Stomach (tissue), 8 donors: ENCODE measurements at regions not wholly inside any gene's neighbourhood (a gene's known extent, or its start where the extent isn't known, plus 50 kb on each side); places are given as distances from the start of the nearest gene placed in this dataset.
"Not testable (repeated sequence)": the region's sequence is repeated elsewhere in the genome, so short reads cannot be mapped to it uniquely, and the experiment has no call there.

ENCODE experiments used
- DNase-seq, 2 donors: peaks; one replicate each; pipeline versions ENCODE4 v3.0.0 to v3.0.0-alpha.2; 2013 to 2019
- H3K27ac ChIP-seq, 5 donors: fragments of 200-600 bp in 4 of 5; sonication (generic) in 4 of 5; one replicate each; pipeline ENCODE4 v1.5.1; 2013 to 2019; ENCODE audit warnings: mild to moderate bottlenecking in 1 of 5, moderate library complexity in 1 of 5
- H3K27me3 ChIP-seq, 3 donors: fragments of 200-600 bp; sonication (generic); one replicate each; pipeline ENCODE4 v1.5.1; 2017 to 2019; ENCODE audit warnings: mixed run types in 1 of 3
- H3K36me3 ChIP-seq, 4 donors: fragments of 200-600 bp; sonication (generic); 1 replicate in 3 of 4; 2 replicates in 1 of 4; pipeline ENCODE4 v1.5.1; 2016 to 2019
- H3K4me1 ChIP-seq, 4 donors: fragments of 200-600 bp; sonication (generic); one replicate each; pipeline ENCODE4 v1.5.1; 2016 to 2019
- H3K4me3 ChIP-seq, 4 donors: fragments of 200-600 bp; sonication (generic) in 3 of 4; one replicate each; pipeline ENCODE4 v1.5.1; 2016 to 2019; ENCODE audit warnings: mild to moderate bottlenecking in 1 of 4
- H3K9me3 ChIP-seq, 4 donors: fragments of 200-600 bp; sonication (generic); one replicate each; pipeline ENCODE4 v1.5.1; 2016 to 2019
- EP300 ChIP-seq: sonication (generic); formaldehyde crosslinking; IDR thresholded peaks from one replicate; pipeline ENCODE4 v1.6.1; 2017; ENCODE audit warnings: antibody characterized with exemption
- POLR2A ChIP-seq, 4 donors: fragments of 450-650 bp; IDR thresholded peaks; one replicate each; pipeline ENCODE4 v1.6.1; 2016; ENCODE audit warnings: antibody characterized with exemption in 4 of 4, control low read depth in 2 of 4, mild to moderate bottlenecking in 1 of 4, moderate library complexity in 1 of 4
- POLR2AphosphoS5 ChIP-seq, 3 donors: sonication (generic); formaldehyde crosslinking; IDR thresholded peaks; one replicate each; pipeline ENCODE4 v1.6.1; 2016; ENCODE audit warnings: antibody characterized with exemption in 3 of 3
- WGBS, 5 donors: extraction: QIAGEN DNeasy Blood & Tissue Kit in 3 of 5; methylation state at CpG; one replicate each; pipeline versions ENCODE4 v1.1.5 to v1.1.7; 2013 to 2018; 5-methylcytosine and 5-hydroxymethylcytosine counted together
- intact Hi-C: fragments of 100-400 bp; cut with DNase I; formaldehyde crosslinking; loops from one replicate; pipeline ENCODE4 v1.15.1; 2023; ENCODE audit warnings: low total_unique reads
- small RNA-seq, 4 donors: library from RNA; depleted of rRNA; stranded (forward); fragments of <200 nt; gene quantifications; one replicate each; pipeline ENCODE3, GENCODE V24; 2016
- TF ChIP-seq, protein P1 (sequence below), 7 experiments: fragments of 450-650 bp in 4 of 7; fragments of 200-600 bp in 3 of 7; sonication (generic) in 3 of 7; IDR thresholded peaks; one replicate each; pipeline ENCODE4 v1.5.1; 2016 to 2019; ENCODE audit warnings: antibody characterized with exemption in 7 of 7, control low read depth in 2 of 7, mild to moderate bottlenecking in 1 of 7
- donor health status: healthy with polysubstance abuse.
- donor health status: Bipolar disorder and iron deficiency.
- donor health status: healthy.

DNA sequence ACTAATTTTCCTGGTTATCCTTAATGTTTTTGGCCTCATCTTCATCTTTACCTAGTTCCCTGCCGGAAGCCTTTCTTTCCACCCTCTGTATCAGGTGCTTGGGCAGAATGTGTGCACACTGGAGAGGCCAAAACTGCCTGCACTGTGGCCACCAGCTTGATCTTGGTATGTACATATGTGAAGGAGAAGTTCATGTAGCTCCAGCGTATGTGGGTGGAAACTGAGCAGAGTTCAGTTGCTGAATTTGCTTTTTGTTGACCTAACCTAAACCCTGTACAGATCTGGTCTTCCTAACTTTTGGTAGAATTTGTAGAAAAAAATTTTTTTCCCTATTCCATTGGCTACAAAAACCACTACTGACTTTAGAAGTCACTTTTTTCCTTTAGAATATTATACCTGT is 65.9 kb upstream of the IGSF10 start:
- H3K27ac ChIP-seq: no peak overlapping the region
- no peaks in the 10 kb centered on the region for H3K27me3 ChIP-seq
- intact Hi-C loops: no loop called here
- no peaks in the 10 kb centered on the region for H3K9me3 ChIP-seq
- no peak for TF ChIP-seq EP300
- no peak for TF ChIP-seq POLR2AphosphoS5 (IDR thresholded peaks at IDR 0.05)
- TF ChIP-seq, protein P1, sequence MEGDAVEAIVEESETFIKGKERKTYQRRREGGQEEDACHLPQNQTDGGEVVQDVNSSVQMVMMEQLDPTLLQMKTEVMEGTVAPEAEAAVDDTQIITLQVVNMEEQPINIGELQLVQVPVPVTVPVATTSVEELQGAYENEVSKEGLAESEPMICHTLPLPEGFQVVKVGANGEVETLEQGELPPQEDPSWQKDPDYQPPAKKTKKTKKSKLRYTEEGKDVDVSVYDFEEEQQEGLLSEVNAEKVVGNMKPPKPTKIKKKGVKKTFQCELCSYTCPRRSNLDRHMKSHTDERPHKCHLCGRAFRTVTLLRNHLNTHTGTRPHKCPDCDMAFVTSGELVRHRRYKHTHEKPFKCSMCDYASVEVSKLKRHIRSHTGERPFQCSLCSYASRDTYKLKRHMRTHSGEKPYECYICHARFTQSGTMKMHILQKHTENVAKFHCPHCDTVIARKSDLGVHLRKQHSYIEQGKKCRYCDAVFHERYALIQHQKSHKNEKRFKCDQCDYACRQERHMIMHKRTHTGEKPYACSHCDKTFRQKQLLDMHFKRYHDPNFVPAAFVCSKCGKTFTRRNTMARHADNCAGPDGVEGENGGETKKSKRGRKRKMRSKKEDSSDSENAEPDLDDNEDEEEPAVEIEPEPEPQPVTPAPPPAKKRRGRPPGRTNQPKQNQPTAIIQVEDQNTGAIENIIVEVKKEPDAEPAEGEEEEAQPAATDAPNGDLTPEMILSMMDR (IDR thresholded peaks at IDR 0.05): no peak
- no peak for TF ChIP-seq POLR2A (IDR thresholded peaks at IDR 0.05)
- H3K4me1 ChIP-seq: no peaks in the 10 kb centered on the region
- H3K4me3 ChIP-seq: no peak overlapping the region
- WGBS, 5 donors: 82 to 91% (median 89%) methylated on average over 2 of the region's 2 CpGs
- no peak for DNase-seq
- no peaks in the 10 kb centered on the region for H3K36me3 ChIP-seq

DNA sequence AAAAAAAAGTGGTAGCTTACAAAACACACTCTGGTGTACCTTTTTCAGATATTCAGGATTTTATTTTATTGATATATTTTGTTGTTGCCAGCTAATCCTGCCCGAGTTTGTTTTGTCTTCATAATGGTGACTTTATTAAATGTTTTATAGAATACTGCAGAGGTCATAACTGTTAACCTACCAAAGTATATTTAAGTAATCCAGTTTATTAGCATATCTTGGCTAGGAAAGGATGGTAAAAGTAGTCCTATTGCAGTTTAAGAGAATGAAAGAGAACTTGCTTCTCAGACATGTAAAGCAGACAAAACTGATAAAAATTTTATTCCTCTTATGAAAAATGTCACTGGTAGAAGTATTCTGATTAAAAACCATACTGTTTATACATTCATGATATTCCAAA is 59.2 kb upstream of the IGSF10 start:
- Histone ChIP-seq H3K27ac (no peak overlapping the region), H3K4me1 (no peaks in the 10 kb centered on the region), H3K9me3 (peaks cover 0 to 7% (median 0%) of the 10 kb centered on the region in 4 donors), H3K27me3 (no peaks in the 10 kb centered on the region), H3K36me3 (no peaks in the 10 kb centered on the region), H3K4me3 (no peak overlapping the region)
- 68 to 85% (median 77%) methylated on average over 1 of the region's 1 CpG for WGBS, 5 donors
- no peak for DNase-seq
- TF ChIP-seq, protein P1 (IDR thresholded peaks at IDR 0.05): no peak
- TF ChIP-seq EP300 (no peak), POLR2AphosphoS5 (IDR thresholded peaks at IDR 0.05) (no peak), POLR2A (IDR thresholded peaks at IDR 0.05) (no peak)
- intact Hi-C loops: no loop called here

DNA sequence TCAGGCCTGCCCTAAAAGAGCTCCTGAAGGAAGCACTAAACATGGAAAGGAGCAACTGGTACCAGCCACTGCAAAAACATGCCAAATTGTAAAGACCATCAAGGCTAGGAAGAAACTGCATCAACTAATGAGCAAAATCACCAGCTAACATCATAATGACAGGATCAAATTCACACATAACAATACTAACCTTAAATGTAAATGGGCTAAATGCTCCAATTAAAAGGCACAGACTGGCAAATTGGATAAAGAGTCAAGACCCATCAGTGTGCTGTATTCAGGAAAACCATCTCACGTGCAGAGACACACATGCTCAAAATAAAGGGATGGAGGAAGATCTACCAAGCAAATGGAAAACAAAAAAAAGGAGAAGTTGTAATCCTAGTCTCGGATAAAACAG is 50.6 kb upstream of the IGSF10 start:
- H3K4me3 ChIP-seq, intact Hi-C loops, H3K36me3 ChIP-seq, DNase-seq, H3K27me3 ChIP-seq, H3K27ac ChIP-seq, H3K4me1 ChIP-seq, H3K9me3 ChIP-seq: not testable (repeated sequence)
- WGBS, 5 donors: 90 to 92% (median 91%) methylated on average over 2 of the region's 2 CpGs

Small RNAs in the stretch of these regions (small RNA-seq; reads per million reads assigned to genes)
- 0 reads per million in 4 donors for gene MIR5186
